ENCODE measurements at regions not wholly inside any gene's neighbourhood (a gene's known extent, or its start where the extent isn't known, plus 50 kb on each side); places are given as distances from the start of the nearest gene placed in this dataset.

GRCh38 chr16:79439901-79440300 lies 160.6 kb downstream of the MAF start:
- DNase-seq = no peak

GRCh38 chr16:79437764-79438751 lies 162.5 kb downstream of the MAF start:
- peak; percentile 52 for DNase-seq

- DNase-seq = no peak
Observed at GRCh38 chr16:79436885-79437284, 163.7 kb downstream of the MAF start.

GRCh38 chr16:79434771-79435170 lies 165.8 kb downstream of the MAF start:
- no peak for DNase-seq

- DNase-seq = no peak
Observed at GRCh38 chr16:79434092-79434491, 166.4 kb downstream of the MAF start.

GRCh38 chr16:79431923-79432322 lies 168.6 kb downstream of the MAF start:
- DNase-seq = no peak

GRCh38 chr16:79430191-79430678 lies 170.3 kb downstream of the MAF start:
- DNase-seq = no peak

GRCh38 chr16:79429381-79430190 lies 171.0 kb downstream of the MAF start:
- DNase-seq = peak; percentile 59

- DNase-seq = no peak
Observed at GRCh38 chr16:79426663-79427062, 173.9 kb downstream of the MAF start.

- DNase-seq = no peak
Observed at GRCh38 chr16:79422064-79422463, 178.5 kb downstream of the MAF start.

- DNase-seq = no peak
Observed at GRCh38 chr16:79421126-79421525, 179.4 kb downstream of the MAF start.

GRCh38 chr16:79420493-79420892 lies 180.0 kb downstream of the MAF start:
- no peak for DNase-seq

- DNase-seq = no peak
Observed at GRCh38 chr16:79419148-79419547, 181.4 kb downstream of the MAF start.

- no peak for DNase-seq
Observed at GRCh38 chr16:79417601-79418008, 182.9 kb downstream of the MAF start.

- no peak for DNase-seq
Observed at GRCh38 chr16:79415983-79416640, 184.4 kb downstream of the MAF start.

- peak; percentile 57 for DNase-seq
Observed at GRCh38 chr16:79412783-79413225, 187.7 kb downstream of the MAF start.

- DNase-seq = no peak
Observed at GRCh38 chr16:79411805-79412204, 188.7 kb downstream of the MAF start.

GRCh38 chr16:79411357-79411756 lies 189.2 kb downstream of the MAF start:
- no peak for DNase-seq

- DNase-seq = no peak
Observed at GRCh38 chr16:79409978-79410377, 190.6 kb downstream of the MAF start.

GRCh38 chr16:79408355-79408754 lies 192.2 kb downstream of the MAF start:
- no peak for DNase-seq

GRCh38 chr16:79407461-79408135 lies 192.9 kb downstream of the MAF start:
- no peak for DNase-seq

- no peak for DNase-seq
Observed at GRCh38 chr16:79407005-79407404, 193.5 kb downstream of the MAF start.
